HG03175 (cell line): ENCODE measurements at regions not wholly inside any gene's neighbourhood (a gene's known extent, or its start where the extent isn't known, plus 50 kb on each side); places are given as distances from the start of the nearest gene placed in this dataset.

Experiments used
- ATAC-seq: cut with Tn5 transposase; IDR thresholded peaks from one replicate; pipeline ENCODE4 v1.9.1; 2021; ENCODE audit warnings: mild to moderate bottlenecking, moderate library complexity; ENCODE audit not compliant: unreplicated experiment

DNA sequence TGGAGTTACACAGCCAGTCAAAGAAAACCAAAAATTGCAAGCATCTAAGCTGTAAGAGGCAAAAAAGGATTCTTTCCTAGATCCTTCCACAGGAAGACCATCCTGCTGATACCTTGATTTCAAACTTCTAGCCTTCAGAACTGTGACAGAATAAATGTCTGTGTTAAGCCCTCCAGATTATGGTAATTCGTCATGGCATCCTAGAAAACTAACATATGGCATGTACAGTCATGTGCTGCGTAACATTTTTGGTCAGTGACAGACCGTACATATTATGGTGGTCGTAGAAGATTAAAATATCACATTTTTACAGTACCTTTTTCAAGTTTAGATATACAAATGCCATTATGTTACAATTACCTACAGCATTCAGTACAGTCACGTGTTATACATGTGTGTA, 660.9 kb upstream of the LMO3 start:
- ATAC-seq: no peak

DNA sequence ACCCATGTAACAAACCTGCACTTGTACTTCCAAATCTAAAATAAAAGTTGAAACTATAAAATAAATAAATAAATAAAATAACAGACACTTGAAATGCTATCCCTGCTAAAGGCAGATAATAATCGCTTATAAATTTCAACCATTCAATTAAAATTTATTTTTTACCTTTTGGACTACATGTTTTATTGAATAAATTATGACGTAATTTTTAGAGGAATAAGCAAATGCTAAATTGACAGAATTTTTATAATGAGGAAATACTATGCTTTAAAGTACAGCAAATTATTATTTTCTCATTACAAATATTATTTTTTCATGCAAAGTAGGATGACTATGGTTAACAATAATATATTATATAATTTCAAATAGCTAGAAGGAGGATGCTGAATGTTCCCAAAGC, 658.6 kb upstream of the LMO3 start:
- ATAC-seq: no peak

DNA sequence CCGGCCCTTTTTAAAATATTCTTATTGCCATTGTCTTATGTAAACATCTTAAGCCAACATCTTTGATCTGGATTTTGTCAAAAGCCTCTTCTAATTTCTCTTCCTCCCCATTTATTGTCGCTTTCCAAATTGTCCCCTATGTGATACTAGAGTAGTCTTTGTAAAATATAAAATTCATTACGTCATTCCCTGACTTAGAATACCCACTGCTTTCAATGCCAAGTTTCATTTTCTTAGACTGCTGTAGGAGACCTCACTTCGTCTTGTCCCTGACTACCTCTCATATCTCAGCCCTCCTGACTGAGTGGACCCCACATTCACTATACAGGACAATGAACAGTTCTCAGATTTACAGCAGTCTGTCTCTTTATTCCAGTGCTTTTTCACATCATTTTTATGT, 633.9 kb upstream of the LMO3 start:
- ATAC-seq: no peak

DNA sequence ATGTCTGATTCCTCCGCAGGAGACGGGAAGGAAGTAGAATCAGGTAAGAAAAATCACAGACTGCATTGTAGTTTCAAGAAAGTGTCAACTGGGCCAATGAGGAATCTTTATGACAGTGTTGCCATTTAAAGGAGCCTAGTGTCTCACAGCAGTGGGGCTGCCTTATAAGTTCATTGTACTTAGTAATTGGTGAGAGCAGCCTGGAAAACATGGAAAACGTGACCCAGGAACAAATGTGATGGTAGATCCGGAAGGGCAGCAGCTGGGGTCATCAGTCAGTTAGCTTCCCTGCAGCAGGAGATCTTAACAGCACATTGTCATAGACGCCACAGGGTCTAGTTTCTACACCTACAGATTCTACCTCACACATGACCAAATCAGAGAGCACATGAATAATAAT, 630.0 kb upstream of the LMO3 start:
- ATAC-seq: no peak

DNA sequence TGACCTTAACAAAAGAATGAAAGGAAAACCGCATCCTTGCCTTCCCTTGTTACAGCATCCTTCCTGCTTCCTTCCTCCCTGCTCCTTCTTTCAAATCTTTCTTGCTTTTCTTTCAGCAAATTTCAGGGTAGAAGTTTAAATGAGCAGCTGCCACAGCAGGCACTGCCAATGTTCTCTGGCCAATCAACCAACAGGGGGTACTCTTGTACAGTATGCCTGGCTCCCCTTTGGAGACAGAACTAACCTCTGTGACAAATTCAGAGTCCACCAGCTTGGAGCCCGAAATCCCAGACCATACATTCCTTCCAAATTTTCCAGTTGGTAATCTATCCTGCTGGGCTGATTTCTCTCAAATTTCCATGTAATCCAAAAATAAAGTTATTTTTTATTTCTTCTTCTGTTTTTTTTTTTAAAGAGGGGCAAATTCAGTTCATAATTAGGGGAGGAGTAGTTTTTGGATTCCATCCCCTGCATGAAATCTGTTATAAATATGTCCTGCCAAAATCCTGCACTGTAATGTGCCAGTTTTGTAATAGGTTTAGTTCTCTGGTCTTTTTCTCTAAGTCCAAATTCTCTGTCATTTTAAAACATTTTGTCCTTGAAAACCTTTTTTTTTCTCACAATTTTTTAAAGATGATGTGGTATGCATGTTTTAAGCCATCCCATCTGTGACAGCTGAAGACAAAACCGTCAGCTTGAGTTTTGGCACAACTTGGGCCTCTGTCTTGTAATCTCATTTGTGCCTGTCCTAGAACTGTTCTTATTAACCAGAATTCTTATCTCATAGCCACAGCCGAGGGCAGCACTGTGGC, 610.0 kb upstream of the LMO3 start:
- ATAC-seq: no peak

DNA sequence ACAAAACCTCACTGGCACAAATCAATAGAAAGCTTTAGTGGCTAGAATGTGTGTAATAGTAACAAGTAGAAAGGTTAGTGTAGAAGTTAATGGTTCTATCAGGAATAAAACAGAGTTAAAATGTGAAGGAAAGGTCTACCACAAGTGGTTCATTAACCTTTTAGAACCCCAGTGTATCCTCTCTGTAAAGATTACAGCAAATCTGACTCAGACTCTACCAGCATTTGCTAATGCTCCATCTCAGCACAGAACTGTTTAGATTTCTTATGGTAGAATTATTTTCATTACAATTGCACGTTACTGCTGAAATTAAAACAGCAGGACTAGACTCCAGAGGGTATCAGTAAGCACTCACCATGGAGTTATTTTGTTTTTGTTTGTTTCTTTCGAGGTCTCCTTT, 609.0 kb upstream of the LMO3 start:
- ATAC-seq: peak; percentile 46

DNA sequence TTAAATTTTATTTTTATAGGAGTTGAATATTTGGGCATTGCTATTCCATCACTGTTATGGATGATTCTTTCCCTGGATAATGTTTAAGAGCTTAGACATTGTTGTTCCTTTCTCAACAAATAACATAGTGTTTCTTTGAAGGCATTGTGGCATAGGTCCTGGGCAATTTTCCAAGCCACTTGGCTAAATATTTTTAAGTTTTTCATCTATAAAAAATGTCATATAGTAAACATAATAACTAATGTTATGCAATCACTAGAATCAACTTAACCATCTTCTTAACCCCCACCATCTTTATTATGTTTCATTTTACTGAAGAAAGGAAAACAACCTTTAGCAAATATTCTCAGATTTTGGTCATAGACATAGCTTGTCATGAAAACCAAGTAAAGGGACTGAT, 600.6 kb upstream of the LMO3 start:
- ATAC-seq: no peak

DNA sequence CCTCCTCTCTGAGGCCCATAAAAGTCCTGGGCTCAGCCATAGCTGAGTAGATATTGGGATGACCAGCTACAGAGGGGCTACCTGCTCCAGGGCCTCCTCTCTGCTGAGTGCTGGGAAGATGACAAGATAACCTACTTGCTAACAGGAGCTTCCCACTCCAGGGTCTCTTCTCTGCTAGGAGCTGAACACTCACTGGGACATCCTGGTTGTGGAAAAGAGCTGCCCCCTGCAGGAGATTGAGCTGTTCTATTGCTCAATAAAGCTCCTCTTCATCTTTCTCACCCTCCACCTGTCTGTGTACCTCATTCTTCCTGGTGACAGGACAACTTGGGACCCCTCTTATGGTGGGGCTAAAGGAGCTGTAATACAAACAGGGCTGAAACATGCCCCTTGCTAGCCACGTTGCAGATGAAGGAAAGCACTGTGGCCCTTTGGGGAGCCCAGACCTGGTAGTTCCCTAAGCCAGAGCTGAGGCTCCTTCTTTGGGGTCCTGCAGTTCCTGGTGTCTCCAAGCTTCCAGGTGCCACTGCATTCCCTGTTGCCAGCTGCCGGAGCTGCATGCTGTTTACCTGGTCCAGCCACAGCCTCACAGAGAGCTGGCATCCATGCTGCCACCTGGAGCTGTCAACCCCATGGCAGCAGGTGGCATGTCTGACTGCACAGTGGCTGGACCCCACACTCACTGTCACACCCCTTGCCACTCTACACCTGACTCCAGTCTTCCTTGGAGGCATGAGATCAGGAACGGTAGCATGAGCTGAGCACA, 598.5 kb upstream of the LMO3 start:
- no peak for ATAC-seq

DNA sequence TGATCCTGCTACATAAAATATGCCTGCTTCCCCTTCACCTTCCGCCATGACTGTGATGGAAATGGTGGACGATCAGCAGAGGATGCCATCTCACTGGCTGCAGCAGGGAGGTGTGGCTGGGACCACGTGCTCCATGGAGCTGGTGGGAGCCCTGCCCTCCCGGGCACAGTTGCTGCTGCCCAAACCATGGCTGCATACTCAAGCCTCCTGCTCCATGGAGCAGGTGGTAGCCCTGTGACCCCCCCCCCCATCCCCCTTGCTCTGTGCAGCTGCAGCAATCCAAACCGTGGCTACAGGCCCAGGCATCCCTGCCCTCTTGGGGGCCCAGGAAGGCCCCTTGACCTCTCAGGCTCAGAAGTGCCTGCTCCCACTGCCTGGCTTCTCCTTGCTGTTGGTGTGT, 597.5 kb upstream of the LMO3 start:
- ATAC-seq: no peak

DNA sequence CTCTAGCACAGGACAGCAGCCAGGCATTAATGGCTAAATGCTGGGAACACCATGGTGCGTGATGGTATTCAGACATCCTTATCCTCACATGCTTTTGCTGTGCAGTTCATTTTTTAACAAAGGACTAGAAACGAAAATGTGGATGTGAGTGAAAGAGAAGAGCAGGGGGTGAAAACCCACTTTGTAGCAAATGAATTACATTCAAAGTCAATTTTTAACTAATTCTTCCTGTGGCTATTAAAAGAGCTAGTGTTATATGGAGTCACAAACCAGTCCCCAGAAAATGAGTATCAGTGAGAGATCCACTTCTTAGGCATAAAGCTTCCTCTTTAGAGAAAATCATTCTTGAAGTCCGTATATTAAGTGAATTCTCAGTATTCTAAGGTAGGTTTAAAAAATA, 592.0 kb upstream of the LMO3 start:
- ATAC-seq: peak; percentile 73

DNA sequence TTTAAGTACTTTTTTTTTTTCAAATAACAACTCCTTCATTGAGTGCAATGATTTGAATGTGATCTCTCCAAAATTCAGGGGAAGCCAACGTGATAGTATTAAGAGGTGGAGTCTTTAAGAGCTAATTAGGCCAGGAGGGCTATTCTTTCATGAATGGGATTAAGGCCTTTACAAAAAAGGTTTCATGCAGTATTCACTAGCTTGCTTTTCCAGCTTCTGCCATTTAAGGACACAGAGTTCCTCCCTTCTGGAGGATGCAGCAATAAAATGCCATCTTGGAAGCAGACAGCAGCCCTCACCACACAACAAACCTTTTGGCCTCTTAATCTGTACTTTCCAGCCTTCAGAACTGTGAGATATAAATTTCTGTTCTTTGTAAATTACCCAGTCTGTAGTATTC, 586.8 kb upstream of the LMO3 start:
- no peak for ATAC-seq

DNA sequence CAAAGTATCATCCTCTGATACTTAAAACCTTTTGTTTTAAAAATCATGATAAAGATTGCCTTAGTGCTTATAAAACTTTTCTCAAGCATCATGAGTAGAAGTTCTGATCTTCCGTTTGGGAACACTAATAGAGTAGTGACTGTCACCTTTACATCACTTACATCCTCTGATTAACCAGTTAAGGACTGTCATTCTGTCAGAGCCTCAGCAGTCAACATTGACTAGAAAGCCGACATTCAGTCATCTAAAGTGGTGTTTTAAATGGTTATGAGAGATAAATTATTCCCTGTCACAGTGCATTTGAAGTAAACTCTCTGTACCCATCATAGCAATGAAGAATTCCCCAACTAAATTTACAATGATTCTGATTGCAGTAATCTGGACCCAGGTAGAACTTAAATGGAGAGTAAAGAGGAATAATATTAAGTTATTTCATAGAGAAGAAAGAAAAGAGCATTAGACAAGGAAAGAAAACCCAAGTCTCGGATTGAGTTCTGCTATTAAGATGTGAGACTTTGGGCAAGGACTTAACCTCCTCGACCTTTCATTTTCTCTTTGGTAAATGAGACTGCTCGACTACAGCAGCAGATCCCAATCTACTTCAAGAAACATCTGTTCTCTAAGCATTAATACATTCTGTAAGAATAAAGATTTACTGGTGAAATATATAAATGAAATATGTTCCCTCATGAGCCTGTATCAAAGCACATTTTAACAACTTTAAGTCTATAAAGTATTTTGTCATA, 563.9 kb upstream of the LMO3 start:
- peak; percentile 58 for ATAC-seq

DNA sequence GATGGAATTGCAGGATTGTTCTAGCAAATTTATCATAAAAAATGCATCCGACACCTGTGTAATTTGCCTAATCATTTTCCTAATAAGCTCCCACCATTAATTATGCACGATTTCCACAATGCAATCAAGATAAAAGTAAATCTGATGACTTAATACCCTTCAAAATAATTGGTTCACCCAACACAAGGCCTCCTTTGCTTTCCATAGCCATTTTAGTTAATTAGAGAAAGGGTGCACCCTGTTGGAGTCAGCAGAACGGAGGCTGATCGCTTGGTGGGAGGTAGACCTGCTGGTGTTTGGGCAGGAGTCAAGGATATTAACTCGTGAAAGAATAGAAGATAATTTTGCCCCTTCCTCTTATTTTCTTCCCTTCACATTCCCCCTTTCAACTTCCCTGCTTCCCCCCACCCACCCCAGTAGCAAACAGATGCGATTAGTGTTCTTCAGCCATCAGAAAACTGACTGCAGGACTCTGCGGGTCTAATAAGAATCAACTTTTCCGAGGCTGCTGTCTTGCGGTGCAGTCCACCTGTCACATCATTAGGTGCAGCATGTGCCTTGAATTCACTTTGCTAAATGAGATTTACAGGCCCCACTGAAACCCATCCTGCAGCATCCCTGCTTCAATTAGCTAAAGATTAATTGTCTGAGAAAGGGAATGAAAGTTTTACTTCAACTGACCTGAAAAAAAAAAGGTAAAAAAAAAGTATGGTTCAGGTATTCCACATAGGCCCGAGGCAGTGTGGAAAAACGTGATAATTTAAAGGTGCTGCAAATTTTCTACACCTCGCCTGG, 553.7 kb upstream of the LMO3 start:
- no peak for ATAC-seq

DNA sequence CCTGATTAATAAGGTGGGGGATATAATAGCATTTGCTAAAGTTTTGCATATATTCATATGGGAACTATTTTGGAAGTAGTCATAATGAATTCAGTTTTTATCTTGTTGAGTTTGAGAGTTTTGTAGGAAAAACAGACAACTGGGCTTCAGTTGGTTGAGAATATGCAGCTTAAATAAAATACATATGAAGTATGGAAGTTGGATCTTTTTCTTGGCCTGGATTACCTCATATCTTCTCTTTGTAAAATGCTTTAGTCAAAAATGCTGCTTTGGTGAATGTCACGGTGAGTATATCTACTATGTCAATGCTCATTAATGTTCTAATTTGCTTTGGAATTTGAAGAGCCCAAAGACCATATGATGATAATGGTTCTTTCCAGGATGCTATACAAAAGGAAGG, 552.2 kb upstream of the LMO3 start:
- no peak for ATAC-seq

DNA sequence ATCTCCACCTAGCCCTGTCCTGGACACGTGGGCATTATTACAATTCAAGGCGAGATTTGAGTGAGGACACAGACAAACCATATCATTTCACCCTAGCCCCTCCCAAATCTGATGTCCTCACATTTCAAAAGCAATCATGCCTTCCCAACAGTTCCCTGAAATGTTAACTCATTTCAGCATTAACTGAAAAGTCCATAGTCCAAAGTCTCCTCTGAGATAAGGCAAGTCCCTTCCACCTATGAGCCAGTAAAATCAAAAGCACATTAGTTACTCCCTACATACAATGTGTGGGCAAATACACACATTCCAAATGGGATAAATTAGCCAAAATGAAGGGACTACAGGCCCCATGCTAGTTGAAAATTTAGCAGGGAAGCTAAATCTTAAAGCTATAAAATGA, 546.0 kb upstream of the LMO3 start:
- ATAC-seq: no peak

DNA sequence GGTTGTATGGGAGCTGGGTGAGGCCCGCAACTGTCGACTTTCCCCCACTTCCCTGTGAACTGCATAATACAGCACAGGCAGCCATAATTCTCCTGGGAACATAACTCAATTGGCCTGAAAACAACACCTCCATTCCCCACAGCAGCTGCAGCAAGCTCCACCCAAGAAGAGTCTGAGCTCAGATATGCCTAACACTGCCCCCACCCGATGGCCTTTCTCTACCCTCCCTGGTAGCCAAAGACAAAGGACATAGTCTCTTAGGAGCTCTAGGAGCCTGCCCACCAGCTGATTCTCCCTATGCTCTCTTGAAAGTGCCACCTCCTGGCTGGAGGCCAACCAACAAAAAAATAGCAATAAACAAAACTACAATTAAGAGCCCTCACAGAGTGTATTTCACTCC, 542.7 kb upstream of the LMO3 start:
- no peak for ATAC-seq

DNA sequence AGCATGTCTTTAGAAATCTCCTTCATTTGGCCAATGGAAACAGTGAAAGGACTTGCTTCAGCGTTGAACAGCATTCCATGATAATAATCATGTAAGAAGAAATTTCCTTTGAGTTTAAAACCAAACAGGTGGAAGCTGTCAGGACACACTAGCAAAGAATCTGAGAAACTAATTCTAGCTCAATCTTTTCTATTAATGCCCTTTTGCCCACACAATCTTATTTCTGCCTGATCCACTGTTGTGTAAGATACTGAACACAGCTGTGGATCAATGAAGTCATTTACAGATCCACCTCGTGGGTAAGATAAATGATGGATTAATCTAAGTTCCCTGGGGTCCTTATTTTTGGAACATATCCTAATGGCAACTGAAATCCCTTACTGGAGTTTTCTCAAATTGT, 536.9 kb upstream of the LMO3 start:
- ATAC-seq: no peak

DNA sequence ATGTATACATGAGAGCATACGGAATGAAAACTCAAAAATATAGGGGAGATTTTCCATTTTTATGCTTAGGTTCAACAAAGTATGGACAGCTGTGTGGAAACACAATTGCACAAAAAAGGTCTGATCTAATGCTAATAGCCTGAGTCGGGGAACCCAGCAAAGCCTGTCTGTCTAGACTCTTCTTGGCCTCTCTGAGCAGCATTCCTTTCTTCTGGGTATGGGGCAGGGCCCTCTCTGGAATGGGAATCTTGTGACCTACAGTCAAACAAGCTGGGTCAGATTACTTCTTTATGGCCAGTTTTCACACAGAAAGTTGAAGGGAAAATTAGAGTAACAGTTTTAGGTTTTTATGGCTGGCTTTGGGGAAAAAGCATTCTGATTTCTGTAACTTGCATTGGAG, 534.0 kb upstream of the LMO3 start:
- ATAC-seq: no peak

DNA sequence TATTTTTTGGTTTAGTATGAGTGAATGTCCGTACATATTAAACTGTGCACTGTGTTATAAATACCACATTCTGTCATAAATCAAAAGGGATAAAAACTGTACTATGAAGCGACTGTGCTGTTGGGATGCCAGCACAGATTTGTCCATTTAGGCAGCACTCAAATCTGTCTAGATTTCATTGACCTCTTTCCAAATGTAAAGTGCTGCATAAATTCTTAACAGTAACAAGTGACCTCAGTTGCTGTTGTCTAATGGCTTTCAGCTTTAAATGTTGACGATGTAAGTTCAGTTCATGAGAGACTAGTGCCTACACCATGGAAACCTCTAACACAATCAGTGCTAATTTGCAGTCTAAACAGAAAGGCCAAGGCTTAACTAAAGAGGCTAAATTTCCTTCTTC, 531.4 kb upstream of the LMO3 start:
- ATAC-seq: no peak

DNA sequence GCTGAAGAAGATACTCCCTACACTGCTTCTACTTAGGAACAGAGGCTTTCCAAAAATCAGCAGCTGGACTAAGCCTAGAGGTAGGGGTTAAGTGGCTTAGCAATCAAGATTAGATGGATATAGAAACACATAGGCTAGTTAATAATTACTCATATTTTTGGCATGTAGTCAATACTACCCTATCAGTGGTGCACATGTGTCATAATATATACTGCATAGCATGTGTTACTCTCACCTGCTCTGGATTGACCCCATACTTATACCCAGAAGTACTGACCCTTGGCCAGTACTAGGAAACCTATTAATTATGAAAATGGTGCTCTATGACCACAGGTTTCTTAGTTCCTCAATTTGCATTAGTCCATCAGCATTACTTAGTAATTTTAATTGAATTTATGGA, 528.4 kb upstream of the LMO3 start:
- peak; percentile 77 for ATAC-seq

DNA sequence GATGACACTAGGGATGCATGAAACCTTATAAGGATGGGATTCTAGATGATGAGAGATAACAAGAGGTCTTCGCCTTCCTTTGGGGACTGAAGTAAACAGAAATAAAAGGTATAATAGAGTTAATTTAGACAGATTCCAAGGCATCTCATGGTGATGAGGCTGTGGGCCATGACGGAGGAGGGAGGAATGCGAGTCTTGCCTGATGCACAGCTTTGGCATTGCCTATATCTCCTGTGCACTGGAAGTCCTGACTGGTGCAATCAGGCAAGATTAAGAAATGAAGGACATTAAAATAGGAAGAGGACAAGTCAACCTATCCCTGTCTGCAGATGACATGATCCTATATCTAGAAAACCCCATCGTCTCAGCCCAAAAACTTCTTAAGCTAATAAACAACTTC, 526.4 kb upstream of the LMO3 start:
- no peak for ATAC-seq
